ENCODE measurements at regions not wholly inside any gene's neighbourhood (a gene's known extent, or its start where the extent isn't known, plus 50 kb on each side); places are given as distances from the start of the nearest gene placed in this dataset.
A peak's percentile ranks its signal among the peaks of the same experiment; 100 is the strongest.

DNA sequence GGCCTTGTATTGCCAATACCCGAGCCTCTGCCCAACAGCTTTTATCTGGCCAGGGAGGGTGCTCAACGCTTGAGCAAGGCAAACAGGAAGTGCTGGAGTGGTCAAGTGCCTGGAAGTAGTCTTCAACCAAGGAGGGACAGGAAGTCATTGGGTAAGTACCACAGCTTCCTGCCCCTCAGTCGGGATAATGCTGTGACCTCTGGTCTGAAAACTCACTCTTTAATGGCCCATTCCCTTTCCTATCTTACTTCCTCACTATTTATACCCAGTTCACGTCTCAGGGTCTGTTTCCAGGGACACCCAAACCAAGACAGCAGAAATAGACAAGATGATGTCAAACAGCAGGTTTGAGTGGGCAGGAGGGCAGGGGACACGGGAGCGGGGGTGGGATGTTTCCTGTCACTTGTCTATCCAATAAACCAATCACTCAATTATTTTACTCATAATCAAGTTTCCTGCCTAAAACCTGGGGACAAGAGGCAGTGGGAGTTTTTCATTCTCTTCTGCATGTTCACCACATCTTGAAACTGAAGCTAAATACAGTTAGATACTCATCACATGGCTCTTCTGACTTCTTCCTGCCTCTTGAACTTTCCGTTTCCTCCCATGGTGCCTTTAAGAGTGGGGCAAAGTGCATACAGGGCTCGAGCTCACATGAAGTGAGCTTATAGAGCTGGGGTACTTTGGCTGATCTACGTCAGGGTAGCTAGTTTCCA is 68.9 kb upstream of the CAB39 start:
- DNase-seq, result no peak

DNA sequence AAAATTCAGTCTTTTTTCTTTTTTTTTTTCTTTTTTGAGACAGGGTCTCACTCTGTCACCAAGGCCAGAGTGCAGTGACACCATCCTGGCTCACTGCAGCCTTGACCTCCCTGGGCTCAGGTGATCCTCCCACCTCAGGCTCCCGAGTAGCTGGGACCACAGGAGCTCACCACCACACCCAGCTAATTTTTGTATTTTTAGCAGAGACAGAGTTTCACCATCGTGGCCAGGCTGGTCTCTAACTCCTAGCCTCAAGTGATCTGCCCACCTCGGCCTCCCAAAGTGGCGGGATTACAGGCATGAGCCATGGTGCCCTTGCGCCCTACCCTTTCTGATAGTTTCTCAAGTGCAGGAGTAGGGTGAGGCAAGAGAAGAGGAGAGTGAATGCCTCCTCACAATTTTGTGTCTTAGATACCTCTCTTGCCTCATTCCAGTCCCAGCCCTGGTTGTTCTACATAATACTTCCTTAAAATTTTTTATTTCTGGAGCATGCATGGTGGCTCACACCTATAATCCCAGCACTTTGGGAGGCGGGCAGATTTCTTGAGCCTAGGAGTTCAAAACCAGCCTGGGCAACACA is 68.2 kb upstream of the CAB39 start:
- no peak for DNase-seq

DNA sequence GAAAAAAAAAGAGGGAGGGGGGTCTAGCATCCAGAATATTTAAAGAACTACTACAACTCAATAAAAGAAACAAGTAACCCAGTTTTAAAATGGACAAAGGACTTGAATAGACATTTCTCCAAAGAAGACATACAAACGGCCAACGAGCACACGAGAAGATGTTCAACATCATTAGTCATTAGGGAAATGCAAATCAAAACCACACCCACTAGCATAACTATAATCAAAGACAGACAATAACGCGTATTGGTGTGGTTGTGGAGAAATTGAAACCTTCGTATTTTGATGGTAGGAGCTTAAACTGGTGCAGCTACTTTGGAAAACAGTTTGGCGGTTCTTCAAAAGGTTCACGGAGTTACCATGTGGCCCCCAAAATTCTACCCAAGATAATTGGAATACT is 64.3 kb upstream of the CAB39 start:
- no peak for DNase-seq

DNA sequence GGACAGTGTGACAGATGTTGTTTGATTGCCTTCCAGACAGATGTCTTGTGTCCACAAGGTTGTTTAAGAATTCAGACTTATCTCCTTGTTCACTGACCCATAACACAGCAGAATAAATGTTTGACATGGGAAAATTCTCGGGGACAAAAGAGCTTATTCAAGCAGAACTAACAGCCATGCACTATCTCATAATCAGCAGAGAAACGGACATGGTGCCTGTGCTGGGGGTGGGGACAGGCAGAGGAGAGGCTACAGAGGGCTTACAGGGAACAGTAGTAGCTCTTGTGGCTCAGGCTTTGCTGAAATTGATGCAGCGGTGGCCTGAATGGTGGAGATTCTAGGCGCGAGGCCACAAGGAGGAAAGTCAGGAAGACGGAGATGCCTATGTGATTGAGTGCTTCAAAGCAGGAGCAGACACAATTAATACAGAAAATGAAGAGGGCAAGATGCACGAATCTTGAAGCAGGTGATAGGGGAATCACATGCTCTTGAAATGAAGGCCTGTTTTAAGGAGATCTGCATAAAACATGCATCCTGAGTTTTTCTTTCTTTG is 62.0 kb upstream of the CAB39 start:
- DNase-seq, result peak; percentile 57

DNA sequence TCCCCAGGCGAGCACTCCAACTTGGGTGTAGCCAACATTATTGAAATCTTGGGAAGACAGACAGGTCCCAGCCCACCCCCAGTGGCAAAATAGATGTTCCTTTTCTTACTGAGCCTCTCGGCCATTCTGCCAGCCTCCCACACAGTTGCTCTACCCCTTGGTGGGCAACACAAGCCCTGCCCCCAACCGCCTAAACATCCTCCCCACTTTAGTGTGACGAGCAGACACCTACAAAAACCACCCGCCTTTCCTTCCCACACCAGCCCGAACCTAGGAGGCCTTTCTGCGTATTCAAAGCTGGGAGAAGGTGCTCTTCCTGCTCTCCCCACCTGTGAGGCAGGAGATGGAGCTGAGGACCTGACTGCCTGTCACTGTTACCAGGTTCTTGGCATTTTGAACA is 58.6 kb upstream of the CAB39 start:
- no peak for DNase-seq

DNA sequence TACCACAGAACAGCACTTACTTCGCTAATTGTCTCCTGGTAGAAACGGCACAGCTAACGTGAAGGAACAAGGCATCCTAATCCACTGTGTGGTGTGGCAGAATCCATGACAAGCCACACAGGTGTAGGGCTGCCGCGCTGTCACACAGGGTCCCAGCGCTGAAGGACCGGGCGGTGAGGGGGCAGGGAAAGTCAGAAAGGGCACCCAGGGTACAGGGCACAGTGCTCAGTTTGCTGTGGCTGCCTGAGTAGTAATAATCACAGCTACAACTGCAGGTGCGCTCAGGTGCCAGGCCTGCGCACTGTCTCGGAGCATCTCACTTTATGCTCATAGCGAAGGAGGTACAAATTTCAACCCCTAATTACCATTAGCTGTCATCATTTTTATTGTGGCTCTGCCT is 55.2 kb upstream of the CAB39 start:
- DNase-seq, result no peak

DNA sequence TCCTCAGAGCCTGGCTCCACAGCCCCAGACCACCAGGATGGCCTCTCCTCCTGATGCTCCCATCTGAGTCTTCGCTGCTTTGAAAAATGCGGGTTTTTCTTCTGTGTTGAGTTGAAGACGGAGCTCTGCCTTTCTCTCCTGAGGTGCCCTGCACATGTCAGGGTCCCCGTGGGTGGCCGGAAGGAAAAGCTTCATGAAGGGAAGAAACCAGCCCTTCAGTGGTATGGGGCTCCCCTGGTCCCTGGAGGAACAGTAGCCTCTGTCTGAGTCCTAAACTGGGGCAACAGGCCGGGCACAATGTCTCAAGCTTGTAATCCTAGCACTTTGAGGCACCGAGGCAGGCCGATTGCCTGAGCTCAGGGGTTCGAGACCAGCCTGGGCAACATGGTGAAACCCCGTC is 54.7 kb upstream of the CAB39 start:
- DNase-seq, result no peak

DNA sequence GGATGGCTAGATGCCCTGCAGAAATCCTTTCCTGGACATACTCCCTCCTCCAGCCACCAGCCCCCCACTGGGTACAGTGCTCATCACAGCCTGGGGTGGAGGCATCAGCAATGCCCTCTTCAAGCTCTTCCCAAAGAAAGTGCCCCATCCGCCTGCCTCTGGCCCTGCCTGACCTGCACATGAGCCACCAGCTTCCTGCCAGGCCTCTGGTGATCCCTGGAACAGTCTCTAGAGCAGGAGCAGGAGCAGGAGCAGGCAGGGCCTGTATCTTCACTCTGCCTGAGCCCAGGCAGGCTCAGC is 54.1 kb upstream of the CAB39 start:
- no peak for DNase-seq

DNA sequence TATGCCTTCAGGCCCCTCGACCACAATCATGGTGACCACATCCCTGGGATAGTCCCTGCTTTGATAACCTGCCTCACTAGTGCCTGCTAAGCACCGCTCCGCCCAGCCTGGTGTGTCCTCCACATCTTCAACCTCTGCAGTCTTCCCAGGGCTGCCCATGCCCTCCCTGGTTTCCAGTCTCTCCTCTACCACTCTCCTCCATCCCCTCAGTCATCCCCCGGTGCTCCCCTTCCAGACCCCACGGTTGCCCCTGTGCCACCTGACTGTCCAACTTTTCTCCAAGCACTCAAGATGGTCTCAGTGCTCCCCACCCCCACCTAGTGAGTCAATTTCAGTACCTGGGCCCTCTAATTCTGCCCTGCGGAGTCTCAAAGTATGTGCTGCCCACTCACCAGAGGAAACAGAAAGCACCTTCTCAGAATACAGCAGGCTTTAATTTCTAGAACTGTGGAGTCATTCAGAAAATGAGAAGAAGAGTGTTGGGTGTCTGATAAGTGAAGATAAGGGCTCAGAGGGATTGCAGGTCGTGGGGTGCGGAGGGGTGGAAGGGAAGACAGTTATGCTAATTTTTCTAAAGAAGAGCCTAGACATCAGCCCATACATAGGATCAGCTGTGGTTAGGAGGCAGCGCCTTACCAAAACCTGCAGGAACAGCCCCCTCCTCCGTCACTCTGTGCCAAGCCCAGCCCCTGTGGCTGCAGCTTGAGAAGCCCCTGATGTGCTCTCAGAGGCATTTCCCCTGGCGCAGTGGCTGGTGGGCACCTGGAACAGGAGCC is 53.6 kb upstream of the CAB39 start:
- DNase-seq, result no peak

DNA sequence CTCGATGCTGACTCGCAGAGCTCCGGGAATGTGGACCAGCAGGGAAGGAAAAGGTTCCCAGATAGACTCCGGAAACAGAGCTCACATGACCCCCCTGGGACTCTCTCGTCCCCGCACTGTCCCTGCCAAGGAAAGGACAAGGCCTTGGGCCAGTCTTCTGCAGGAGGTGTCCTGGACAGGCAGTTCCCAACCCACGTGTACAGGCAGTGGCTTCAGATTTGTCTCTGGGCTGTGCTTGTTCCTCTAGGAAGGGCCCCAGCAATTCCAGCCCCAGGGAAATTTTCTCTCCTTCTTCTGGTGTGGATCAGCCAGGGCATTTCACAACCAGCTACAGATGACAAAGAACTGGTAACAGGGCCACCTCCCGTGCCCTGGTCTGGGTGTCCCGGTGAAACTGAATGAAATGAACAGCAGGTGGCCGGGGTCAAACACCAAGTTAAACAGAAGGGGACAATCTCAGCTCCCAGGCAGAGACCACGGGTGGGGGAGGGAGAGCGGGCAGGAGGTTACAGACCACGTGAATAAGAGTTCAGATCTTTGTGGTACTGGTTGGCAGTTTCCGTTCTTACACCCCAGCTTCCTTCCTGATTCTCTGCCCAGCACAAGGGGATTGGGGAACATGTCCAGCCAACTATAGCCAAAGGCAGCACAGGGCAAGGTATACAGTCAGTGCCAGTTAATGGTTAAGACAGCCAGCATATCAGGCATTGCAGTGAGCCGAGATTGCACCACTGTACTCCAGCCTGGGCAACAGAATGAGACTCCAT is 52.2 kb upstream of the CAB39 start:
- DNase-seq, result no peak

DNA sequence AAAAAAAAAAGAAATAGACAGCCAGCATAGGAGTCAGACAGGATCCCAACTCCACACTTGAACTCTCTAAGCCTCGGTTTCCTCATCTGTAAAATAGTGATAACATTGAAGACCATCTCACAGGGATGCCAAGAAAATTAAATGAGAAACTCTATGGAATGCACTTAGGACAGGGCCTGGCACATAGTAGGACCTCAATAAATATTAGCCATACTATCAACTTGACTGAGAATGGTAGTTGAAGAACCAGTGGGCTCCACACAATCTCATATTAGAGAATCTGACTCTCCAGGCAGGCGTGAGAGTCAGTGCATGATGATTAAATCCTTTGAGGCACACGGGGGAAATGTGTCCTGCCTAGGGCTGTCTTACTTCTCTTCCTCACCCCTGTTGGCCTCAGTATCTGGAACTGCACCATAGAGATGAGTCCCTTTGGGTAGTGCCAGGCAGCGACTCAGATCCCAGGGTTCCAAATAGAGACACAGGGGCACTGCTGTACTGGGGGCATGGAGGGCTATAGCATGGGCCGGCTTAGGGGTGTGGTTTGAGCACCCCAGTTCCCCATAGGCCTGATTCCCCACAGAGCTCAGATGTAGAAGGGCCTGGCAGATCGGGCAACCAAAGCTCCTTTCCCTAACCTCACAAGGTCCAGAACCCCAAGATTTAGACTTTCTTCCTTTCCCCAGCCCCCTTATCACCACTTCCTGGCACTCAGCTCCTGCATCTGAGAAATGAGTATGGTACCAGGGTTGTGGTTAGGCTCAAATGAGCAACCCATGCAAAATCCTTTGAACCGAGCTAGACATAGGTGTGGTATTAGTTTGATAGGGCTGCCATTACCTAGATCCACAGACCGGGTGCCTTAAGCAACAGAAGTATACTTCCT is 51.3 kb upstream of the CAB39 start:
- DNase-seq, result no peak

All from DMS79 treated with DMSO at 0.1 percent for 48 hours (cell line).